ENCODE measurements at regions not wholly inside any gene's neighbourhood (a gene's known extent, or its start where the extent isn't known, plus 50 kb on each side); places are given as distances from the start of the nearest gene placed in this dataset.

DNA sequence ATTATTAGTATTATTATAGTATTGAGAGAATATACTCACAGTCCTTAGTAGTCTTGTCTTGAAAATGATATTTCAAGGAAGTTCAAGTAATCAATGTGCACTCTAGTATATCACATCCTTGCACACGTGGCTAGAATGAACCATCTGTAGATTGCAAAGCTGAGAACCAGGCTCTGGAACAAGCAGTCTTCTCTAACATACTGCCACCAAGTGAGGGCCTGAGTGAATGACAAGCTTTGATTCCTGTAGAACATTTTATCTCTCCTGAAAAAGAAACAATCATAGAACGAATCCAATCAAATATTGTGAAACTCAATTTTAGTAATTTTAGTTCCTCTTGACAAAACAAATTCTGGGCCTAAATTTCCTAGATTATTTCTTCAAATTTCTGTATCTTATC lies 55.3 kb upstream of the SULT1C3 start:
- TF ChIP-seq, protein P1, sequence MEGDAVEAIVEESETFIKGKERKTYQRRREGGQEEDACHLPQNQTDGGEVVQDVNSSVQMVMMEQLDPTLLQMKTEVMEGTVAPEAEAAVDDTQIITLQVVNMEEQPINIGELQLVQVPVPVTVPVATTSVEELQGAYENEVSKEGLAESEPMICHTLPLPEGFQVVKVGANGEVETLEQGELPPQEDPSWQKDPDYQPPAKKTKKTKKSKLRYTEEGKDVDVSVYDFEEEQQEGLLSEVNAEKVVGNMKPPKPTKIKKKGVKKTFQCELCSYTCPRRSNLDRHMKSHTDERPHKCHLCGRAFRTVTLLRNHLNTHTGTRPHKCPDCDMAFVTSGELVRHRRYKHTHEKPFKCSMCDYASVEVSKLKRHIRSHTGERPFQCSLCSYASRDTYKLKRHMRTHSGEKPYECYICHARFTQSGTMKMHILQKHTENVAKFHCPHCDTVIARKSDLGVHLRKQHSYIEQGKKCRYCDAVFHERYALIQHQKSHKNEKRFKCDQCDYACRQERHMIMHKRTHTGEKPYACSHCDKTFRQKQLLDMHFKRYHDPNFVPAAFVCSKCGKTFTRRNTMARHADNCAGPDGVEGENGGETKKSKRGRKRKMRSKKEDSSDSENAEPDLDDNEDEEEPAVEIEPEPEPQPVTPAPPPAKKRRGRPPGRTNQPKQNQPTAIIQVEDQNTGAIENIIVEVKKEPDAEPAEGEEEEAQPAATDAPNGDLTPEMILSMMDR (IDR thresholded peaks at IDR 0.05; ENCODE audit: low read depth, low read length) = peak; percentile 46
- no peak overlapping the region for H3K4me3 ChIP-seq (replicated peaks in 1 of 2; ENCODE audit: low read depth in 2 of 2, low read length in 2 of 2)
- DNase-seq (ENCODE audit: low read depth in 2 of 2) = peak; percentile 11 to 50

DNA sequence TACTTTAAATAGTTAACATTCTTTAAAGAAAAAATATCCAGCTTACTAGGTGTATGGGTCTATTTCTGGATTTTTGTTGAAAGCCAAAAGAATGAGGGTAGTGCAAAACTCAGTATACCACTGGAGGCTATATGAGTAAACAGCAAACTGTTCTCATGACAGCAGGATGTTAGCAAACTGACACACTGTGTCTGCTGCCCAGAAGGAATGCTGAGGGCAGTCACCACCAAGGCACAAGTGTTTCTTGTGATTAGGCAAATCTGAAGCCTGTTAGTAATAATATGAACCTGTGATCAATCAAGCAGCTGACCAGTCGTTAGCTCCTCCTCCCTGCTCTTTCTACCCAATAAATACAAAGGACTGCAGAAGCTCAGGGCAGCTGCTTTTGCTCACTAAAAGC lies 50.5 kb upstream of the SULT1C3 start:
- DNase-seq (ENCODE audit: low read depth in 2 of 2) = peak in 1 of 2 donors; percentile 34
- TF ChIP-seq, protein P1 (IDR thresholded peaks at IDR 0.05; ENCODE audit: low read depth, low read length) = no peak
- H3K4me3 ChIP-seq (replicated peaks in 1 of 2; ENCODE audit: low read depth in 2 of 2, low read length in 2 of 2) = no peak overlapping the region
